ENCODE measurements at regions not wholly inside any gene's neighbourhood (a gene's known extent, or its start where the extent isn't known, plus 50 kb on each side); places are given as distances from the start of the nearest gene placed in this dataset.

- Histone ChIP-seq H3K27me3 (ENCODE audit: control insufficient read depth, insufficient read depth, low read length, poor library complexity, severe bottlenecking) (no peaks in the 10 kb centered on the region), H3K36me3 (ENCODE audit: control insufficient read depth, insufficient read depth, low read length) (no peaks in the 10 kb centered on the region), H3K9ac (ENCODE audit: extremely low read depth, low read length, poor library complexity, severe bottlenecking) (no peak overlapping the region), H3K4me3 (ENCODE audit: low read length) (no peak overlapping the region), H3K9me3 (ENCODE audit: control insufficient read depth, low read length) (no peaks in the 10 kb centered on the region), H3K27ac (ENCODE audit: low read depth, low read length) (no peak overlapping the region), H3K4me1 (ENCODE audit: control insufficient read depth, insufficient read depth, low read length) (no peaks in the 10 kb centered on the region)
- H3K4me3 Mint-ChIP-seq, result no peak overlapping the region
- peaks cover 11% of the 10 kb centered on the region for H3K4me1 Mint-ChIP-seq
- H3K9me3 Mint-ChIP-seq, result peaks cover 17% of the 10 kb centered on the region
- TF ChIP-seq CTCF (conservative IDR thresholded peaks at IDR 0.05), result no peak
- no peak for DNase-seq
- H3K36me3 Mint-ChIP-seq (ENCODE audit: low read depth), result no peaks in the 10 kb centered on the region
- no peak overlapping the region for H3K27ac Mint-ChIP-seq
- no peaks in the 10 kb centered on the region for H3K27me3 Mint-ChIP-seq (ENCODE audit: insufficient read depth)
- no CpG with 5 or more reads among the region's 2 CpGs for WGBS, 2 experiments (ENCODE audit: insufficient coverage in 1 of 2, insufficient read length in 1 of 2)
These were observed 60.7 kb upstream of the NXF3 start for GRCh38 chrX:103153661-103154060.

- DNase-seq, result no peak
- H3K27me3 ChIP-seq (ENCODE audit: control insufficient read depth, insufficient read depth, low read length, poor library complexity, severe bottlenecking), result no peaks in the 10 kb centered on the region
- H3K4me1 ChIP-seq (ENCODE audit: control insufficient read depth, insufficient read depth, low read length), result no peaks in the 10 kb centered on the region
- peaks cover 24% of the 10 kb centered on the region for H3K9me3 Mint-ChIP-seq
- H3K4me3 ChIP-seq (ENCODE audit: low read length), result no peak overlapping the region
- H3K4me3 Mint-ChIP-seq, result no peak overlapping the region
- 87% methylated on average over 3 of the region's 3 CpGs; no CpG with 5 or more reads in 1 of the 2 experiments for WGBS, 2 experiments (ENCODE audit: insufficient coverage in 1 of 2, insufficient read length in 1 of 2)
- peaks cover 3% of the 10 kb centered on the region for H3K4me1 Mint-ChIP-seq
- no peaks in the 10 kb centered on the region for H3K36me3 ChIP-seq (ENCODE audit: control insufficient read depth, insufficient read depth, low read length)
- H3K27ac Mint-ChIP-seq, result no peak overlapping the region
- H3K9ac ChIP-seq (ENCODE audit: extremely low read depth, low read length, poor library complexity, severe bottlenecking), result no peak overlapping the region
- no peaks in the 10 kb centered on the region for H3K36me3 Mint-ChIP-seq (ENCODE audit: low read depth)
- no peaks in the 10 kb centered on the region for H3K9me3 ChIP-seq (ENCODE audit: control insufficient read depth, low read length)
- no peaks in the 10 kb centered on the region for H3K27me3 Mint-ChIP-seq (ENCODE audit: insufficient read depth)
- TF ChIP-seq CTCF (conservative IDR thresholded peaks at IDR 0.05), result no peak
- H3K27ac ChIP-seq (ENCODE audit: low read depth, low read length), result peak overlapping the region; percentile 79
These were observed 58.9 kb upstream of the NXF3 start for GRCh38 chrX:103151799-103152198.

DNA sequence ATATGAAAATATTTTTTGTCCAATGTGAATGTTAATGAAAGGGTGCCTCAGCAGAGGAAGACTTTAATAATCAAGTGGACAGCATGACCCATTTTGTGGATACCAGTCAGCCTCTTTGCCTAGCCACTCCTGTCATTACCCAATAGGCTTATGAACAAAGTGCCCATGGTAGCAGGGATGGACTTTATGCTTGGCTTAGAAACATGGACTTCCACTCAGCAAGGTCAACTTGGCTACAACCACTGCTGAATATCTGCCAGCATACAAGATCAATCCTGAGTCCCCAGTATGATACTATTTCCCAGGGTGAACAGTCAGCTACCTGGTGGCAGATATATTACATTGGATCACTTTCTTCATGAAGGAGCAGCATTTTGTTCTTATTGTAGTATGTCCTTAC lies 56.7 kb upstream of the NXF3 start:
- Mint-ChIP-seq H3K4me1 (peaks cover 3% of the 10 kb centered on the region), H3K27ac (no peak overlapping the region), H3K36me3 (ENCODE audit: low read depth) (no peaks in the 10 kb centered on the region), H3K4me3 (no peak overlapping the region), H3K27me3 (ENCODE audit: insufficient read depth) (peaks cover 3% of the 10 kb centered on the region), H3K9me3 (peaks cover 24% of the 10 kb centered on the region)
- no peaks in the 10 kb centered on the region for H3K27me3 ChIP-seq (ENCODE audit: control insufficient read depth, insufficient read depth, low read length, poor library complexity, severe bottlenecking)
- H3K9ac ChIP-seq (ENCODE audit: extremely low read depth, low read length, poor library complexity, severe bottlenecking), result no peak overlapping the region
- no peaks in the 10 kb centered on the region for H3K36me3 ChIP-seq (ENCODE audit: control insufficient read depth, insufficient read depth, low read length)
- H3K4me3 ChIP-seq (ENCODE audit: low read length), result no peak overlapping the region
- no peak for TF ChIP-seq CTCF (conservative IDR thresholded peaks at IDR 0.05)
- DNase-seq, result no peak
- no peaks in the 10 kb centered on the region for H3K9me3 ChIP-seq (ENCODE audit: control insufficient read depth, low read length)
- H3K27ac ChIP-seq (ENCODE audit: low read depth, low read length), result no peak overlapping the region
- H3K4me1 ChIP-seq (ENCODE audit: control insufficient read depth, insufficient read depth, low read length), result no peaks in the 10 kb centered on the region
